ENCODE measurements at regions not wholly inside any gene's neighbourhood (a gene's known extent, or its start where the extent isn't known, plus 50 kb on each side); places are given as distances from the start of the nearest gene placed in this dataset.

DNA sequence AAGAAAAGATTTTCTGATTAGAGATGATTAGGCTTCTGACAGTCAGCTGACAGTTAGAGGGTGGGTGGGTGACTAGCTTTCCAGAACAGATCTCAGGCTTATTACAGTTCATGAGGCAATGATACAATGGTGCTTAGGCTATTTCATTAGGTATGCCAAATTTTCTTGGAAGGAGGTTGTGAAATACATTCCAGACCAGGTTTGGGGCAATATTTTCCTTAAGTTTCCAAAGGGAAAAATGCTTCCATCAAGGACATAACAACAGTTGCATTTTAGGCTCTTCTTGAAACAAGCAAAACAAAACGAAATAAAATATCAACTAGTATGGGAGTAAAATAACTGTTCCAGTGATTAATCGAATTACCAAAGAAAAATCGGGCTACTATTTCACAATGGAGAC lies 59.3 kb upstream of the CNTN1 start:
- H3K4me1 ChIP-seq (ENCODE audit: insufficient read depth), result no peaks in the 10 kb centered on the region
- H3K27ac ChIP-seq (ENCODE audit: low read depth), result no peak overlapping the region
- H3K27me3 Mint-ChIP-seq (ENCODE audit: insufficient read depth, low read depth, poor library complexity), result no peaks in the 10 kb centered on the region
- H3K9me3 Mint-ChIP-seq, result no peaks in the 10 kb centered on the region; the same call in 2 of the 3 replicates
- no peaks in the 10 kb centered on the region for H3K36me3 ChIP-seq (ENCODE audit: insufficient read depth)
- no peak for DNase-seq (ENCODE audit: low spot score)
- H3K4me3 Mint-ChIP-seq, result no peak overlapping the region
- no peaks in the 10 kb centered on the region for H3K36me3 Mint-ChIP-seq (ENCODE audit: low read depth)
- H3K79me2 ChIP-seq (replicated peaks; ENCODE audit: insufficient read depth), result no peaks in the 10 kb centered on the region
- no peaks in the 10 kb centered on the region for H3K4me1 Mint-ChIP-seq
- no peak overlapping the region for H3K4me3 ChIP-seq
- no peak overlapping the region for H3K27ac Mint-ChIP-seq
- no peak overlapping the region for H3K4me2 ChIP-seq
- no peak overlapping the region for H2AFZ ChIP-seq
- H4K20me1 ChIP-seq (replicated peaks; ENCODE audit: insufficient read depth), result no peaks in the 10 kb centered on the region
- TF ChIP-seq STAT1 (IDR thresholded peaks at IDR 0.05; ENCODE audit: unreplicated experiment) (no peak), CREB1 (CRISPR knock-in tag; IDR thresholded peaks at IDR 0.05; ENCODE audit: low read depth) (no peak), NANOG (IDR thresholded peaks at IDR 0.05; ENCODE audit: borderline replicate concordance) (no peak), JUNB (IDR thresholded peaks at IDR 0.05; ENCODE audit: unreplicated experiment) (no peak), ZNF331 (CRISPR knock-in tag; IDR thresholded peaks at IDR 0.05; ENCODE audit: low read depth) (no peak), REST (IDR thresholded peaks at IDR 0.05; ENCODE audit: unreplicated experiment) (no peak), ETS1 (IDR thresholded peaks at IDR 0.05) (no peak), EZH2 (IDR thresholded peaks at IDR 0.05; ENCODE audit: low read depth, unreplicated experiment) (no peak), POLR2AphosphoS5 (IDR thresholded peaks at IDR 0.05; ENCODE audit: low read depth) (no peak), CTCF (conservative IDR thresholded peaks at IDR 0.05; ENCODE audit: low read depth in 2 of 2) (no peak), EZH2phosphoT487 (IDR thresholded peaks at IDR 0.05; ENCODE audit: unreplicated experiment) (no peak), ZNF114 (CRISPR knock-in tag; IDR thresholded peaks at IDR 0.05) (no peak)
- TF ChIP-seq, protein P1, sequence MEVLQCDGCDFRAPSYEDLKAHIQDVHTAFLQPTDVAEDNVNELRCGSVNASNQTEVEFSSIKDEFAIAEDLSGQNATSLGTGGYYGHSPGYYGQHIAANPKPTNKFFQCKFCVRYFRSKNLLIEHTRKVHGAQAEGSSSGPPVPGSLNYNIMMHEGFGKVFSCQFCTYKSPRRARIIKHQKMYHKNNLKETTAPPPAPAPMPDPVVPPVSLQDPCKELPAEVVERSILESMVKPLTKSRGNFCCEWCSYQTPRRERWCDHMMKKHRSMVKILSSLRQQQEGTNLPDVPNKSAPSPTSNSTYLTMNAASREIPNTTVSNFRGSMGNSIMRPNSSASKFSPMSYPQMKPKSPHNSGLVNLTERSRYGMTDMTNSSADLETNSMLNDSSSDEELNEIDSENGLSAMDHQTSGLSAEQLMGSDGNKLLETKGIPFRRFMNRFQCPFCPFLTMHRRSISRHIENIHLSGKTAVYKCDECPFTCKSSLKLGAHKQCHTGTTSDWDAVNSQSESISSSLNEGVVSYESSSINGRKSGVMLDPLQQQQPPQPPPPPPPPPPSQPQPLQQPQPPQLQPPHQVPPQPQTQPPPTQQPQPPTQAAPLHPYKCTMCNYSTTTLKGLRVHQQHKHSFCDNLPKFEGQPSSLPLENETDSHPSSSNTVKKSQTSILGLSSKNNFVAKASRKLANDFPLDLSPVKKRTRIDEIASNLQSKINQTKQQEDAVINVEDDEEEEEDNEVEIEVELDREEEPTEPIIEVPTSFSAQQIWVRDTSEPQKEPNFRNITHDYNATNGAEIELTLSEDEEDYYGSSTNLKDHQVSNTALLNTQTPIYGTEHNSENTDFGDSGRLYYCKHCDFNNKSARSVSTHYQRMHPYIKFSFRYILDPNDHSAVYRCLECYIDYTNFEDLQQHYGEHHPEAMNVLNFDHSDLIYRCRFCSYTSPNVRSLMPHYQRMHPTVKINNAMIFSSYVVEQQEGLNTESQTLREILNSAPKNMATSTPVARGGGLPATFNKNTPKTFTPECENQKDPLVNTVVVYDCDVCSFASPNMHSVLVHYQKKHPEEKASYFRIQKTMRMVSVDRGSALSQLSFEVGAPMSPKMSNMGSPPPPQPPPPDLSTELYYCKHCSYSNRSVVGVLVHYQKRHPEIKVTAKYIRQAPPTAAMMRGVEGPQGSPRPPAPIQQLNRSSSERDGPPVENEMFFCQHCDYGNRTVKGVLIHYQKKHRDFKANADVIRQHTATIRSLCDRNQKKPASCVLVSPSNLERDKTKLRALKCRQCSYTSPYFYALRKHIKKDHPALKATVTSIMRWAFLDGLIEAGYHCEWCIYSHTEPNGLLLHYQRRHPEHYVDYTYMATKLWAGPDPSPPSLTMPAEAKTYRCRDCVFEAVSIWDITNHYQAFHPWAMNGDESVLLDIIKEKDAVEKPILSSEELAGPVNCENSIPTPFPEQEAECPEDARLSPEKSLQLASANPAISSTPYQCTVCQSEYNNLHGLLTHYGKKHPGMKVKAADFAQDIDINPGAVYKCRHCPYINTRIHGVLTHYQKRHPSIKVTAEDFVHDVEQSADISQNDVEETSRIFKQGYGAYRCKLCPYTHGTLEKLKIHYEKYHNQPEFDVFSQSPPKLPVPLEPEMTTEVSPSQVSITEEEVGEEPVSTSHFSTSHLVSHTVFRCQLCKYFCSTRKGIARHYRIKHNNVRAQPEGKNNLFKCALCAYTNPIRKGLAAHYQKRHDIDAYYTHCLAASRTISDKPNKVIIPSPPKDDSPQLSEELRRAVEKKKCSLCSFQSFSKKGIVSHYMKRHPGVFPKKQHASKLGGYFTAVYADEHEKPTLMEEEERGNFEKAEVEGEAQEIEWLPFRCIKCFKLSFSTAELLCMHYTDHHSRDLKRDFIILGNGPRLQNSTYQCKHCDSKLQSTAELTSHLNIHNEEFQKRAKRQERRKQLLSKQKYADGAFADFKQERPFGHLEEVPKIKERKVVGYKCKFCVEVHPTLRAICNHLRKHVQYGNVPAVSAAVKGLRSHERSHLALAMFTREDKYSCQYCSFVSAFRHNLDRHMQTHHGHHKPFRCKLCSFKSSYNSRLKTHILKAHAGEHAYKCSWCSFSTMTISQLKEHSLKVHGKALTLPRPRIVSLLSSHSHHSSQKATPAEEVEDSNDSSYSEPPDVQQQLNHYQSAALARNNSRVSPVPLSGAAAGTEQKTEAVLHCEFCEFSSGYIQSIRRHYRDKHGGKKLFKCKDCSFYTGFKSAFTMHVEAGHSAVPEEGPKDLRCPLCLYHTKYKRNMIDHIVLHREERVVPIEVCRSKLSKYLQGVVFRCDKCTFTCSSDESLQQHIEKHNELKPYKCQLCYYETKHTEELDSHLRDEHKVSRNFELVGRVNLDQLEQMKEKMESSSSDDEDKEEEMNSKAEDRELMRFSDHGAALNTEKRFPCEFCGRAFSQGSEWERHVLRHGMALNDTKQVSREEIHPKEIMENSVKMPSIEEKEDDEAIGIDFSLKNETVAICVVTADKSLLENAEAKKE (CRISPR knock-in tag; IDR thresholded peaks at IDR 0.05), result no peak
- H3K27me3 ChIP-seq (ENCODE audit: insufficient read depth), result no peaks in the 10 kb centered on the region
- ATAC-seq, result no peak
- no peaks in the 10 kb centered on the region for H3F3A ChIP-seq (replicated peaks; ENCODE audit: low read depth)
- 0 out of 2 replicates have a peak, but pooled peaks cover 8% of the 10 kb centered on the region for H3K9me2 ChIP-seq (ENCODE audit: insufficient read depth)

All from GM23338 (cell line).